Loucy (cell line): ENCODE measurements at regions not wholly inside any gene's neighbourhood (a gene's known extent, or its start where the extent isn't known, plus 50 kb on each side); places are given as distances from the start of the nearest gene placed in this dataset.
A peak's percentile ranks its signal among the peaks of the same experiment; 100 is the strongest.

ENCODE experiments used
- H2AFZ ChIP-seq: fragments of 200-600 bp; sonication (generic); 2 replicates; pipeline ENCODE4 v1.6.0; 2016; ENCODE audit warnings: antibody characterized with exemption, mild to moderate bottlenecking, low read length, moderate library complexity
- H3F3A ChIP-seq: fragments of 200-600 bp; 2 replicates; pipeline ENCODE4 v1.6.0; 2016; ENCODE audit warnings: antibody characterized with exemption, low read depth, mild to moderate bottlenecking
- H3K27me3 ChIP-seq: fragments of 200-600 bp; sonication (generic); 2 replicates; pipeline ENCODE4 v1.6.1; 2014; ENCODE audit warnings: low read length, mild to moderate bottlenecking; ENCODE audit not compliant: insufficient read depth, poor library complexity, severe bottlenecking
- H3K36me3 ChIP-seq: fragments of 200-600 bp; sonication (generic); 2 replicates; pipeline ENCODE4 v1.6.1; 2016; ENCODE audit warnings: low read length; ENCODE audit not compliant: insufficient read depth
- H3K4me1 ChIP-seq: fragments of 200-600 bp; sonication (generic); 2 replicates; pipeline ENCODE4 v1.5.1; 2014; ENCODE audit warnings: low read length, mild to moderate bottlenecking; ENCODE audit not compliant: insufficient read depth, poor library complexity, severe bottlenecking
- H3K4me2 ChIP-seq: fragments of 200-600 bp; sonication (generic); 2 replicates; pipeline ENCODE4 v1.6.0; 2014; ENCODE audit warnings: antibody characterized with exemption, low read length, low read depth, mild to moderate bottlenecking; ENCODE audit not compliant: poor library complexity, severe bottlenecking
- H3K4me3 ChIP-seq: fragments of 200-600 bp; sonication (generic); 2 replicates; pipeline ENCODE4 v1.5.1; 2014; ENCODE audit warnings: low read length, mild to moderate bottlenecking, mixed read lengths; ENCODE audit not compliant: poor library complexity, severe bottlenecking
- H3K79me2 ChIP-seq: fragments of 200-600 bp; sonication (generic); 2 replicates; pipeline ENCODE4 v1.6.1; 2014; ENCODE audit warnings: low read length; ENCODE audit not compliant: insufficient read depth
- H3K9ac ChIP-seq: fragments of 200-600 bp; sonication (generic); 2 replicates; pipeline ENCODE4 v1.6.0; 2014; ENCODE audit warnings: mild to moderate bottlenecking, low read depth, low read length, moderate library complexity; ENCODE audit not compliant: poor library complexity, severe bottlenecking
- H3K9me2 ChIP-seq: fragments of 200-600 bp; sonication (generic); replicated peaks from 2 replicates; pipeline ENCODE4 v1.6.1; 2016; ENCODE audit warnings: low read depth, low read length, mixed read lengths
- H3K9me3 ChIP-seq: fragments of 200-600 bp; sonication (generic); 2 replicates; pipeline ENCODE4 v1.6.1; 2014; ENCODE audit warnings: mild to moderate bottlenecking, antibody characterized with exemption, low read length, low read depth; ENCODE audit not compliant: insufficient read depth
- H4K20me1 ChIP-seq: fragments of 200-600 bp; sonication (generic); 2 replicates; pipeline ENCODE4 v1.6.0; 2014; ENCODE audit warnings: antibody characterized with exemption, low read length, mild to moderate bottlenecking; ENCODE audit not compliant: insufficient read depth, poor library complexity, severe bottlenecking
- CTCF ChIP-seq: fragments of 200-600 bp; sonication (generic); conservative IDR thresholded peaks from 2 replicates; pipeline ENCODE4 v1.5.1; 2014; ENCODE audit warnings: mild to moderate bottlenecking, antibody characterized with exemption, low read length
- EZH2phosphoT487 ChIP-seq: fragments of 200-600 bp; IDR thresholded peaks from 2 replicates; pipeline ENCODE4 v1.6.1; 2018; ENCODE audit warnings: antibody characterized with exemption, mild to moderate bottlenecking, moderate library complexity, borderline replicate concordance

DNA sequence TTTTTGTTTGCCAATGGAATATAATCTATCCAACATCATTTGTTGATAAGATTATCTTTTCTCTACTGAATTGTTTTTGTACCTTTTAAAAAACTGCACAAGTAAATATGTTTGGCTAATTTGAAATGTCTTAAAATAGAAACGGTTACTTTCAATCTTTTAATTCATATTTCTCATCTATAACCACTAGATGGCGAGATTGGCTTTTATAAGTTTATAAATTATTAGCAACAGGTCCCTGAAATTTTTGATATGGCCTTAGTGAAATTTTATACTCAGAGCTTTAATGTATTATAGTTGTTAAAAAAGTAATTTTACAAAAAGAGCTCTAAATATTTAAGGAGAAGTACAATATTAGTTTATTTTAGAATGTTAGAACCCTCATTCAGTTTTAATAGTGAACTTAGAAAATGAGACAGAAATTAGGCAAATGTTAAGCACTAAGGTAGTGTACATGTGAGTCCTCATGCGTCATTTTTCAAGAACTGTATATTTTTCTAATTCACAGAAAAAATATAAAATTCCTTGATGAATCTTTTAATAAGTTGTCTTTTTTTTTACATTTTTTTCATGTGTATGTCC lies 592.5 kb downstream of the ARL4A start:
- Histone ChIP-seq H3K4me1 (no peaks in the 10 kb centered on the region), H3K4me3 (no peak overlapping the region), H4K20me1 (no peaks in the 10 kb centered on the region), H3K36me3 (no peaks in the 10 kb centered on the region), H2AFZ (no peak overlapping the region; the same call in 1 of the 2 replicates), H3K27me3 (no peaks in the 10 kb centered on the region), H3K4me2 (no peak overlapping the region), H3K9me2 (no peaks in the 10 kb centered on the region), H3K79me2 (no peaks in the 10 kb centered on the region), H3K9ac (no peak overlapping the region), H3F3A (no peaks in the 10 kb centered on the region), H3K9me3 (no peaks in the 10 kb centered on the region)
- TF ChIP-seq EZH2phosphoT487 (no peak), CTCF (peak; percentile 69)

- Histone ChIP-seq H3K27me3 (no peaks in the 10 kb centered on the region), H3K4me3 (no peak overlapping the region), H3K79me2 (no peaks in the 10 kb centered on the region), H3K9me2 (no peaks in the 10 kb centered on the region), H2AFZ (no peak overlapping the region), H3K9ac (no peak overlapping the region), H3F3A (no peaks in the 10 kb centered on the region), H3K4me2 (no peak overlapping the region), H4K20me1 (no peaks in the 10 kb centered on the region), H3K36me3 (no peaks in the 10 kb centered on the region), H3K4me1 (no peaks in the 10 kb centered on the region), H3K9me3 (no peaks in the 10 kb centered on the region)
- TF ChIP-seq EZH2phosphoT487 (no peak), CTCF (peak; percentile 32)
Measured at GRCh38 chr7:13282377-13282980, 595.0 kb downstream of the ARL4A start.

- Histone ChIP-seq H3K36me3 (no peaks in the 10 kb centered on the region), H3K4me2 (no peak overlapping the region), H4K20me1 (no peaks in the 10 kb centered on the region), H3K9me3 (no peaks in the 10 kb centered on the region), H3K79me2 (no peaks in the 10 kb centered on the region), H3K27me3 (no peaks in the 10 kb centered on the region), H3K4me3 (no peak overlapping the region), H2AFZ (no peak overlapping the region), H3K9ac (no peak overlapping the region), H3F3A (no peaks in the 10 kb centered on the region), H3K9me2 (no peaks in the 10 kb centered on the region), H3K4me1 (no peaks in the 10 kb centered on the region)
- TF ChIP-seq EZH2phosphoT487 (no peak), CTCF (no peak)
Measured at GRCh38 chr7:13286916-13287315, 599.5 kb downstream of the ARL4A start.
